ENCODE measurements at regions not wholly inside any gene's neighbourhood (a gene's known extent, or its start where the extent isn't known, plus 50 kb on each side); places are given as distances from the start of the nearest gene placed in this dataset.

DNA sequence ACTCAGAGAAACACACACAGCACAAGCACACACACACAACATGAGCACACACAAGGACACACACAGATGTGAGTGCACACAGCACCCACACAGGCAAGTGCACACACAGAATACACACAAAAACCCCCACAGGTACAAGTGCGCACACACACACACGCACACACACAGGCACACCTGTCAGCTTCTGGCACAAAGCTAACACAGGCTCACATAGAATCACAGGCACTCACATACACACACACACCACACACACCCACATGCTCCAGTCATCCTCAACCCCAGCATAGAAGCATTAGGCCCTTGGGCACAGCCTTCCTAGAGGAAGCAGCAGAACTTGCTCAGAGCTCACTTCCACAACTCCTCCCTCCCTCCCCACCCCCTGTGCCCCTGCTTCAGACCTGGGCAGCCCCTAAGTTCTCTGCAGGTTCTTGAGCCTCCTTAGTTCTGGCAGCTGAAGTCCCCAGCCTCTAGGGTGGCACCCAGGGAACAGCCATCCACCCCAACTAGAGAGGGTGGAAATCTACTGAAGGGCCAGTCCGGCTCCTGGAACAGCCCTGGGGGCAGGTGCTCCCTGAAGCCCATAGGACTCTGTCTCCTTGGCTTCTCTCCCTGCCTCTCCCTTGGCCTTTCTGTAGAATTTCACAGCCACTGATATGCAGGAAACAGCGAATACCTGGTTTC lies 129.9 kb upstream of the VSTM2B start:
- Mint-ChIP-seq H3K27me3 (no peaks in the 10 kb centered on the region), H3K4me1 (ENCODE audit: low read depth) (no peaks in the 10 kb centered on the region), H3K9me3 (peaks cover 13% of the 10 kb centered on the region), H3K36me3 (ENCODE audit: low read depth) (no peaks in the 10 kb centered on the region), H3K27ac (no peak overlapping the region), H3K4me3 (no peak overlapping the region)
- intact Hi-C loops (cut with micrococcal nuclease) = no loop called here

DNA sequence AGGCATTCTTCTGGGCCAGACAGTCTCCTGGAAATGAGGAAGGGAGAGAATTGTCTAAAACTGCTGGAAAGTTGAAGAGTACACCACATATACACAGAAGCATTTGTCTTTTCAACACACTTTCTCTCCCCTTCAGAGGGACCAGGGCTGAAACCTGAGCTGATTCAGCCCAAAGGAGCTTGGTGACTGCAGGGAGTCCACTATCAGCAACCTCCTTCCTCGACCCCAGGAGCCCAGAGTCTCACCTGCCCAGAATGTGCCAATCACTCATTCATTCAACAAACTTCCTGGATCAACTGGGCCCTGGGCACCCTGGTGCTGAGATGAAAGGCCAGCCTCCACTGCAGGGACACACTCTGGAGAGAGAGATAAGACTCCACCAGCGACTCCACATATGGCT lies 128.9 kb upstream of the VSTM2B start:
- H3K4me1 Mint-ChIP-seq (ENCODE audit: low read depth) = no peaks in the 10 kb centered on the region
- no peak overlapping the region for H3K27ac Mint-ChIP-seq
- H3K36me3 Mint-ChIP-seq (ENCODE audit: low read depth) = no peaks in the 10 kb centered on the region
- H3K4me3 Mint-ChIP-seq = no peak overlapping the region
- peaks cover 3% of the 10 kb centered on the region for H3K9me3 Mint-ChIP-seq
- H3K27me3 Mint-ChIP-seq = no peaks in the 10 kb centered on the region
- intact Hi-C loops (cut with micrococcal nuclease) = no loop called here

DNA sequence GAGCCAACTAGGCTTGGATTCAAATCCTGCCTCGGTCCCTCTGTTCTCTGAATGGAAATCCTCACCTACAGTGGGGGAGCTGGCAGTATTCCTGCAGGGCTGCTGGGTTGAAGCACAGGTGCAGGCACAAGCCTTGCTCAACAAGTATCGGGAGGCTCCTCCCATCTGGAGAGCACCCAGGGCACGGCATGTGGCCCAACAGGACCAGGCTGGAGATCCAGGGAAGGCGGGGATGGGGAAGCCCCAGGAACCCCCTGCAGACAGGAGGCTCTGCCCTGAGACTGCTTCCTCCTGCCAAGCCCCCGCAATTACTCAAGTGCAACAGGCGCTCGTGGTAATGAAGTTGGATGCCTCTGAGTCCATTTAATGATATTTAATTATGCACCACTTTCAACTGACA lies 128.0 kb upstream of the VSTM2B start:
- no peaks in the 10 kb centered on the region for H3K9me3 Mint-ChIP-seq
- H3K27ac Mint-ChIP-seq = no peak overlapping the region
- no peak overlapping the region for H3K4me3 Mint-ChIP-seq
- H3K36me3 Mint-ChIP-seq (ENCODE audit: low read depth) = no peaks in the 10 kb centered on the region
- H3K27me3 Mint-ChIP-seq = no peaks in the 10 kb centered on the region
- H3K4me1 Mint-ChIP-seq (ENCODE audit: low read depth) = no peaks in the 10 kb centered on the region
- intact Hi-C loops (cut with micrococcal nuclease) = no loop called here

DNA sequence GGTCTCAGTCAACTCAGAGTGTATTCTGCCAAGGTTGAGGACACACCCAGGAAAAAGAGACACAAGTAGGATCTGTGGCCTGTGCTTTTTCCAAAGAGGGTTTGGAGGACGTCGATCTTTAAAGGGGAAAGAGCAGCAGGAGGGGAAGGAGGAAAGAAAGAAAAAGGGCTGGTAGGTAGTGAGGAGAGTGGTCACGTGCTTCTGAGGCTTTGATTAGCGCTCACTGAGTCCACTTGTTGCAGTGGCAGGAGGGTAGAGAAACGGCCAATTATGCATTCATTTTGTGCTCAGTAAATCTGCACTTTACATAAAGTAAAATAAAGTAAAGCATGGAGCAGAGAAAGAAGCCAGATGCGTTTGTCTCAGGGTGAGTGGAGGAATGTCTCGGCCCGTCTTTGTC lies 126.0 kb upstream of the VSTM2B start:
- Mint-ChIP-seq H3K4me1 (ENCODE audit: low read depth) (no peaks in the 10 kb centered on the region), H3K27ac (no peak overlapping the region)

DNA sequence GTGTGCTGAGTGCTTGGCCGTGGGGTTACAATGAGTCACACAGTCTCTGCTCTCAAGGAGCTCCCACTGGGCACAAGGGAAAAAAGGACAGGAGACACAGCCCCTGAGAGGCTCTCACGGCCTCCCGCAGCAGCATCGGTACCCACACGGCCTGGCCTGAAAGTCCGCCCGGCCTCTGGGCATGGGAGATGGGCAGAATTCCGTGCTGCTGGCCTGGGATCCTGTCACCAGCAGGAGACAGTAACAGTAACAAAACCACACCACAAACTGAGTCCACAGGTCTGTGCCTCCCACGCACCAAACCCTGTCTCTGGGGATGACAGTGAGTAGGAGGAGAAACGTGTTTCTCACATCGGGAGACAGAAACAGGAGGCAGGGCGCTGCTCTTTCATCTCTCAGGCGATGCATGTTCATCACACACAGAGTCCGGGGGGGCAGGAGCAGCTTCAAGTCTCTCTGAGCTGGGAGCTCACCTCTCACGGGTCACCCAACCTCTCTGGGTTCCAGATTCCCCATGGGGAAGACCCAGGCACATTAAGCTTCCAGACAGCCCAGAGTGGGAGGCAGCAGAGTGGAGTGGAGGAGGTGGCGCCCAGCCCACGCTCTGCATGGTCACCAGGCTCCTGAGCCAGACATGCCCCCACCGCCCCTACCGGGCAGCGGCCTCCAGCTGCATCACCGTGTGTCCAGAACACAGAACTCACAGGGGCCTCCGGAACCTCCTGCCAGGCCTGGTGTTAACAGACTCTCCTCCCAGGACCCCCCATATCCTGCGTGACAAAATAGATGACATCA lies 124.7 kb upstream of the VSTM2B start:
- no peaks in the 10 kb centered on the region for H3K9me3 Mint-ChIP-seq

More for the DNA sequence above, 126.0 kb upstream of the VSTM2B start:
- Mint-ChIP-seq H3K4me3 (no peak overlapping the region), H3K27me3 (no peaks in the 10 kb centered on the region), H3K36me3 (ENCODE audit: low read depth) (no peaks in the 10 kb centered on the region), H3K9me3 (no peaks in the 10 kb centered on the region)
- intact Hi-C loops (cut with micrococcal nuclease) = no loop called here

DNA sequence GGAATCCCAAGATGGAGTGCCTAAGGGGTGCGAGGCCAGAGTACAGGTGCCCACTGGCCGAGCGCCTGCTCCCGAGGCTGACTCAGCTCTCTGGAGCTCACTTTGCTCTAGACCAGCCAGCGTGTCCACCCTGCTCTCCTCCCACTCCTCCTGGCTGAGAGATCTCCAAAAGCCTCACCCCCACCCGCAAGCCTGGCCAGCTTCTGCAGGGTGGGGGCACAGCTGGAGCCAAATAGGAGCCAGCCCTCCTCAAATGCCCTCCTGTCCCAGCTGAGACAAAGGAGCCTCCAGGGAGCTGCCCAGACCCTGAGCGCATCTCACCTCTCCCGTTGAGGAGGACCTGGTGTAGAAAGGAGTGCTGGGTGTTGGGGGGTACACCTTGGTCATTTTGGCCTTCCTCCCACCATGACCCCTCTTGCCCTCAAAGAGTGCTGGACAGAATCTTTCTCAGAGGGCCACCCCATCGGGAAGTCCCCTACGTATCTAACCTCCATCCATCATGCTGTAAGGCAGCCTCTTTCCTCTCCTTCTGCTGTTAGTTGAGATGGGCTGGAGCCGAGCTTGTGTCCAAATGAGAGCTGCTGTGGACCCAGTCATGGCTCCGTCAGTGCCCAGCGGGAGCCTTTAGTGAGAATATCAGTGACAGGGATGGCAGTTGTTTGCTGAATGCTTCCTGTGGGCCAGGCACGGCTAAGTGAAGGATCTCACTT lies 123.9 kb upstream of the VSTM2B start:
- intact Hi-C loops (cut with micrococcal nuclease) = no loop called here
- no peaks in the 10 kb centered on the region for H3K4me1 Mint-ChIP-seq (ENCODE audit: low read depth)
- no peak overlapping the region for H3K27ac Mint-ChIP-seq
- no peaks in the 10 kb centered on the region for H3K9me3 Mint-ChIP-seq
- no peak overlapping the region for H3K4me3 Mint-ChIP-seq
- peaks cover 6% of the 10 kb centered on the region for H3K27me3 Mint-ChIP-seq
- no peaks in the 10 kb centered on the region for H3K36me3 Mint-ChIP-seq (ENCODE audit: low read depth)

More for the DNA sequence above, 124.7 kb upstream of the VSTM2B start:
- Mint-ChIP-seq H3K36me3 (ENCODE audit: low read depth) (no peaks in the 10 kb centered on the region), H3K4me3 (no peak overlapping the region), H3K4me1 (ENCODE audit: low read depth) (no peaks in the 10 kb centered on the region), H3K27me3 (peaks cover 6% of the 10 kb centered on the region), H3K27ac (no peak overlapping the region)
- intact Hi-C loops (cut with micrococcal nuclease) = no loop called here

DNA sequence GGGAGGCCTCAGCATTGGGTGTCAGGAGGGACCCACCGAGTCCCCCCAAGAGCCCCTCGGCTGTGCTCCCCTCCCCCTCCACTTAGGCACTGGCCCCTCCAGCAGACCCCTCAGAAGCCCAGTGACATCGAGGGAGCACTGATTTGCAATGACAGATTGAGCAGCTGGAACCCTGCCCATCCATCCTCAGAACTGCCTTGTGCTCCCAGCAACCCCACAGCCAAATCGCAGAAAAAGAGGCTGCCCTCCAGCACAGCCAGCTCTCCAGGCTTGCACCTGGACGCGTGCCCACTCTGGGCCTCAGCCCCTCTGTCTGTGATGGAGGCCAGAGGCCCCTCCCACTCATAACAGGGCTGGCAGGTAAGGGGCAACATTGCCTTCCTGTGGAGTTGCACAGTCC lies 123.2 kb upstream of the VSTM2B start:
- Mint-ChIP-seq H3K27ac (no peak overlapping the region), H3K27me3 (peaks cover 6% of the 10 kb centered on the region), H3K4me1 (ENCODE audit: low read depth) (no peaks in the 10 kb centered on the region), H3K4me3 (no peak overlapping the region), H3K9me3 (no peaks in the 10 kb centered on the region), H3K36me3 (ENCODE audit: low read depth) (no peaks in the 10 kb centered on the region)
- intact Hi-C loops (cut with micrococcal nuclease) = no loop called here

DNA sequence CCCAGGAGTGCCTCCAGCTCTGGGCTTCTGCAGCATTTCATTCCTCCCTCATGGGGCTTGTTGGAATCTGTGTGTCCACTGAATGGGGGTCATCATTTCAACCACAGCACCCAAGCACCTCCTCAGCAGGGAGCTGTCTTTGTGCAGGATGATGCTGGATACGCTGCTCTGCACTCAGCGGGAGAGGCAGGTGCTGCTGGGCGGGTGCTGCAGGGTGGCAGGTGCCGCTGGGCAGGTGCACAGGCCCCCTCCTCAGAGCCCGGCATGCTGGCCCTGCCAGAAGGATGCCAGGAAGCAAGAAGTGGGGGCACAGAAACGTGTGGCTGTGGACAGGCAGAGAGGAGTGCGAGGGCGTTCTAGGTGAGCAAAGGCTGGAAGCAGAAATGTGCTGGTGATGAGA lies 121.8 kb upstream of the VSTM2B start:
- Mint-ChIP-seq H3K27me3 (peaks cover 6% of the 10 kb centered on the region), H3K4me3 (no peak overlapping the region), H3K9me3 (no peaks in the 10 kb centered on the region), H3K4me1 (ENCODE audit: low read depth) (no peaks in the 10 kb centered on the region), H3K27ac (no peak overlapping the region), H3K36me3 (ENCODE audit: low read depth) (no peaks in the 10 kb centered on the region)
- intact Hi-C loops (cut with micrococcal nuclease) = no loop called here

DNA sequence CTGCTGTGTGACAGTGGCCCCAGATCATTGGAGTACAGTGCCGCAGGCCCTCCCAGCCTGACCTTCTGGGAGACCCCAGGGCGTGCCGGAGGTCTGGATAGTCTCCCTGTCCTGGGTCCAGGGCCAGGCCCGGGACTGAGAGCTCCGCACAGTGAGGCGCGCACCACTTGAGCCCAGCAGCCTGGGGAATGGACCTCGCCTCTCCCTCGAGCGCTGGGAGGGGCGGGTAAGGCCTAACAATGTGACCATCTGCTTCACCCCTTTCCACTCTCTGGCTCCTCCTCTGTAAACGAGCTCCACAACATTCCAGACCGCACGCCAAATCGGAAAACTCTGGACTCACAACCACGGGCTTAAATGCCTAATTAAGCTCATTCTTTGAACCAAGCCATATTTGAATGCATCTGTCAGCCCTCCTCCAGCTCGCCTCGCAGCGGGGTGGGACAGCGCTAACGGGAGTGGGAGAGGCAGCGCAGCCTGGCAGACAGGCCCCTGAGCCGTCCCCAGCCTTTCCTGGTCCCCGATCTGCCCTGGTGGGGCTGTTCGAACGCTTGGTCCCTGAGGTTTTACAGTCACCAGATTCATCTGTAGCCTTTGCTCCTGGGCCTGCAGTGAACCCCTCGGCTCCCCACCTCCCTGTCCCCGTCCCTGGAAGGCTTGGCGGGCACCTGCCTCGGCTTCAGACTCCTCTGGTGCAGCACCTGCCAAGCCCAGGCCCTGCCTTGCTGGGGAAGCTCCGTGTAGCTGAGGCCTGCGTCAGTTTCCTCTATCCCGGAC lies 120.7 kb upstream of the VSTM2B start:
- no peak overlapping the region for H3K27ac Mint-ChIP-seq
- H3K4me3 Mint-ChIP-seq = no peak overlapping the region
- H3K4me1 Mint-ChIP-seq (ENCODE audit: low read depth) = no peaks in the 10 kb centered on the region
- no peaks in the 10 kb centered on the region for H3K36me3 Mint-ChIP-seq (ENCODE audit: low read depth)
- intact Hi-C loops (cut with micrococcal nuclease) = no loop called here
- no peaks in the 10 kb centered on the region for H3K9me3 Mint-ChIP-seq
- peaks cover 6% of the 10 kb centered on the region for H3K27me3 Mint-ChIP-seq

DNA sequence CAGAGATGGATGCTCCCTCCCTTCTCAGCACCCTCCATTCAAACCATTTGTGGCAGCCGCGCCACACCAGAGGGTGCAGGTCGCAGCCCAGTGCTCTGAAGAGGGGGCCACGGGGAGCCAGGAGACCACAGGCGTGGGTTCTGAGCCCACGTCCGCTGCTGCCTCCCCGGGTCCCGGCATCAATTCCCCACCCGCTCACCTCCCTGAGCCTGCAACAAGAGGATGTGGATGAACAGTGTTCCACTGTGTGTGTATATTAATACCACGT lies 120.1 kb upstream of the VSTM2B start:
- intact Hi-C loops (cut with micrococcal nuclease) = no loop called here
- H3K9me3 Mint-ChIP-seq = no peaks in the 10 kb centered on the region
- no peak overlapping the region for H3K4me3 Mint-ChIP-seq
- H3K27me3 Mint-ChIP-seq = peaks cover 6% of the 10 kb centered on the region
- no peaks in the 10 kb centered on the region for H3K36me3 Mint-ChIP-seq (ENCODE audit: low read depth)
- H3K27ac Mint-ChIP-seq = no peak overlapping the region
- no peaks in the 10 kb centered on the region for H3K4me1 Mint-ChIP-seq (ENCODE audit: low read depth)

DNA sequence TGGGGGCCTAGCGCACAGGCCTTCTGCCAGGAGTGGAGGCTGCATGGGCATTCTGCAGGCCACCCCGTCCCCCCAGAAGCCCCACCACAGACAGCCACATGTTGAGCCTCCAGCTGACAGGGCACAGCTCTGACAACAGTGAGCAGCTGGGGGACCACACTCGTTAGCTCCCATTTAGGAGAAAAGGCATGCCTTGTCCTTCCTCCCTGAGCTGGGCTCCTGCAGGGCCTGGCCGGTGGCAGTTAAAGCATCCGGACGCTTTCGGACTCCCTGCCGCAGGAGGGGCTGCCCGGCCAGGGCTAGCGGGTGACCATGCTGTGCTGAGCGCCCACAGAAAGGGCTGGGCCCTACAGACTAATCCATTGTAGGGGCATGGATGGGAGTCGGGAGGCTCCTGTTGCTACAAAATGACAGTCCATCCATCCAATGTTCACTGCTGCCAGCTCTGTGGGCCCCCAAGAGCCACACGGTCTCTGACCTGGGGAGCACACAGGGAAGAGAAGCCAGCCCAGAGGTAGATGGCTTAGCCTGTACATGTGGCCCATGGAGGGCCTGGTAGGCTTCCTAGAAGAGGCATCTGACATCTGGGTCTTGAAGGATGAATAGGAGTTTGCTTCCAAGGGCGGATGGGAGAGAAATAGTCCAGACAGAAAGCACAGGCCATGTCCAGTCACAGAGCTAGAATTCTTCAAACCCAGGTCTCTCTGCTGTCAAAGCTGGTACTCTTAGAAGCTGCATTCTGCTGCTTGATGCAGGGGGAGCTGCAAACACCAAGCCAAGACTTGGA lies 116.5 kb upstream of the VSTM2B start:
- Mint-ChIP-seq H3K27ac (no peak overlapping the region), H3K27me3 (peaks cover 8% of the 10 kb centered on the region), H3K4me1 (ENCODE audit: low read depth) (no peaks in the 10 kb centered on the region), H3K4me3 (no peak overlapping the region), H3K9me3 (no peaks in the 10 kb centered on the region), H3K36me3 (ENCODE audit: low read depth) (no peaks in the 10 kb centered on the region)
- intact Hi-C loops (cut with micrococcal nuclease) = no loop called here

DNA sequence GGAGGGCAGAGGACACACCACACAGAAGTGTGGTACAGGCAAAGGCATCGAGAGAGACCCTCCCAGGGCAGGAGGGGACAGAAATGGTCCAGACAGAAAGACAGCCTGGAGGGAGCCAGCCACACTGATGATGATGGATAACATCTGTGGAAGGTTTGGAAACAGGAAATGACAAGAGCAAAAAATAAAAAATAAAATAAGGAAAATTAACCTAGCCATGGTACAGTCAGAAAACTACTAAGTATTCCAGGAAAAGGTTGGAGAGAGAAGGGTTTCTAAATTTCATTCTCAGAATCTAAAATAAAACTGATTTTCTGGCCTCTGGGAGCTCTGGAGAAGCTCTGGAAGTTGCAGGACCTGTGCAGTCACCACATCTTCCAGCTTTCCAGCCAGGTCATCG lies 115.2 kb upstream of the VSTM2B start:
- intact Hi-C loops (cut with micrococcal nuclease) = no loop called here
- Mint-ChIP-seq H3K27me3 (peaks cover 2% of the 10 kb centered on the region), H3K9me3 (no peaks in the 10 kb centered on the region), H3K27ac (no peak overlapping the region), H3K4me1 (ENCODE audit: low read depth) (no peaks in the 10 kb centered on the region), H3K36me3 (ENCODE audit: low read depth) (no peaks in the 10 kb centered on the region), H3K4me3 (no peak overlapping the region)

DNA sequence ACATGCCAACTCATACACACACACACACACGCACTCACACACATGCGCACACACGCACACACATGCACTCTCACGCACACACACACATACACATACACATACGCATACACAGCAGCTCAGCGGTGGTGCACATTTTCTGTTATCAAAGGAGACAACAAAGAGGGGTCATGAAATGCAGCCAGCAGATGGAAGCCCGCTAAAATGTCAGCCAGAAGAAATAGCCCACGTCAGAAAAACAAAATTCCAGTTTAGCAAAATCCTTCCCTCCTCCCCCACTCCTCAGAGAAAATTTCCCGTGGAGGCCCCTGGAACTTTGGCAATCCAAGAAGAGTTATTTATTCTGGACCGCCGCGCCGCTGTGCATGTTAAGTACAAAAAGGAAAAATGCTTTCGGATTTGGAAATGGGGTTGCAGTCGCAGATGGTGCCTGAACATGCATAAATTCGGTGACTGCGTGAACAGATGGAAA lies 114.6 kb upstream of the VSTM2B start:
- Mint-ChIP-seq H3K4me3 (no peak overlapping the region), H3K4me1 (ENCODE audit: low read depth) (no peaks in the 10 kb centered on the region), H3K9me3 (no peaks in the 10 kb centered on the region), H3K36me3 (ENCODE audit: low read depth) (no peaks in the 10 kb centered on the region), H3K27ac (no peak overlapping the region), H3K27me3 (peaks cover 2% of the 10 kb centered on the region)
- intact Hi-C loops (cut with micrococcal nuclease) = no loop called here

Measured in dendritic cell treated with granulocyte-macrophage colony-stimulating factor and Interleukin-4, amounts not matched to agents 40 ng/mL and 50 ng/mL, for 4 days (primary cell).